ENCODE measurements at regions not wholly inside any gene's neighbourhood (a gene's known extent, or its start where the extent isn't known, plus 50 kb on each side); places are given as distances from the start of the nearest gene placed in this dataset.
"Not testable (repeated sequence)": the region's sequence is repeated elsewhere in the genome, so short reads cannot be mapped to it uniquely, and the experiment has no call there.

- Histone ChIP-seq H3K27ac (ENCODE audit: low read depth, low read length) (no peak overlapping the region), H3K9me3 (ENCODE audit: control insufficient read depth, insufficient read depth, low read depth, low read length) (peaks cover 40% of the 10 kb centered on the region)
Observed at GRCh38 chr5:44983006-44983405, 174.3 kb downstream of the MRPS30 start.

DNA sequence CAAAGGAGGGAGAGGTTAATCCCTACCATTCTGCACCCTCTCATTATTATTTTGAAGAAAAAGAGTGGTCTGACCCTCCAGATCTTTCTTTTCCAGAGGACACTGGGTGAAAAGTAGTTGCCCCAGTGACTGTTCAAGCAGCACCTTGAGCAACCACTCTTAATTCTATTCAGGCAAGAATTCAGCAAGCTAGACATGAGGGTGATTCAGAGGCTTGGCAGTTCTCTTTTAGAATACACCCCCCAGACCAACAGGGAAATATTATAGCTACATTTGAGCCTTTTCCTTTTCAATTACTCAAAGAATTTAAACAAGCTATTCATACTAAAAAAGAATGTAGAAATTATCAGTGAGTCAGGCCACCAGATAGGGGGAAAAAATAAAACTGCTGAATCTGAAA lies 178.3 kb downstream of the MRPS30 start:
- H3K27ac ChIP-seq (ENCODE audit: low read depth, low read length) = no peak overlapping the region
- no peaks in the 10 kb centered on the region for H3K4me1 ChIP-seq (ENCODE audit: control insufficient read depth, insufficient read depth, low read length)
- H3K36me3 ChIP-seq (ENCODE audit: control insufficient read depth, insufficient read depth, low read length) = no peaks in the 10 kb centered on the region
- H3K4me3 ChIP-seq (ENCODE audit: low read depth, low read length) = no peak overlapping the region
- H3K9ac ChIP-seq (ENCODE audit: low read length) = no peak overlapping the region
- H3K27me3 ChIP-seq (ENCODE audit: control insufficient read depth, insufficient read depth, low read length) = no peaks in the 10 kb centered on the region
- peaks cover 66% of the 10 kb centered on the region for H3K9me3 ChIP-seq (ENCODE audit: control insufficient read depth, insufficient read depth, low read depth, low read length)

More at GRCh38 chr5:44983006-44983405, 174.3 kb downstream of the MRPS30 start:
- Histone ChIP-seq H3K27me3 (ENCODE audit: control insufficient read depth, insufficient read depth, low read length) (no peaks in the 10 kb centered on the region), H3K4me3 (ENCODE audit: low read depth, low read length) (no peak overlapping the region), H3K36me3 (ENCODE audit: control insufficient read depth, insufficient read depth, low read length) (no peaks in the 10 kb centered on the region), H3K4me1 (ENCODE audit: control insufficient read depth, insufficient read depth, low read length) (no peaks in the 10 kb centered on the region), H3K9ac (ENCODE audit: low read length) (no peak overlapping the region)

GRCh38 chr5:44991693-44992092 lies 182.9 kb downstream of the MRPS30 start:
- Histone ChIP-seq H3K4me3 (ENCODE audit: low read depth, low read length) (no peak overlapping the region), H3K27me3 (ENCODE audit: control insufficient read depth, insufficient read depth, low read length) (no peaks in the 10 kb centered on the region), H3K27ac (ENCODE audit: low read depth, low read length) (no peak overlapping the region), H3K9me3 (ENCODE audit: control insufficient read depth, insufficient read depth, low read depth, low read length) (peaks cover 37% of the 10 kb centered on the region), H3K4me1 (ENCODE audit: control insufficient read depth, insufficient read depth, low read length) (no peaks in the 10 kb centered on the region), H3K36me3 (ENCODE audit: control insufficient read depth, insufficient read depth, low read length) (no peaks in the 10 kb centered on the region), H3K9ac (ENCODE audit: low read length) (no peak overlapping the region)

DNA sequence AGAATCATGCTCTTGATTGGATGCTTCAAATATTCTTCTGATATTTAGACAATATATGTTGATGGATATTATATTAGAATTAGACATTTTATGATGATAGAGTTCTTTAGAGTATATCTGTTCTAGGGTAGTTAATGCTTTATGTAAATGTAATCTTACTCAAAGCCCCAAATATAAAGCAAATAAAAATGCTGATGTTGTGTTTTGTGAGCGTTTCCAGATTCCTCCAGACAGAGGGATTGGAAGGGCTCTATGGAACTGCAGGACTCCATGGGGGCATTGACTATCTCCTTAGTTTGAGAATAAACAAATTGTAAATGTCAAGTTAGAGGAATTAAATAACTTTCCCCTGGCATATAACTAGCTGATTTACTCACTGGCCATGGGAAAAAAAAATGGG lies 184.5 kb downstream of the MRPS30 start:
- Histone ChIP-seq H3K4me1 (ENCODE audit: control insufficient read depth, insufficient read depth, low read length) (no peaks in the 10 kb centered on the region), H3K27me3 (ENCODE audit: control insufficient read depth, insufficient read depth, low read length) (no peaks in the 10 kb centered on the region), H3K9ac (ENCODE audit: low read length) (no peak overlapping the region), H3K27ac (ENCODE audit: low read depth, low read length) (no peak overlapping the region), H3K9me3 (ENCODE audit: control insufficient read depth, insufficient read depth, low read depth, low read length) (peaks cover 34% of the 10 kb centered on the region), H3K36me3 (ENCODE audit: control insufficient read depth, insufficient read depth, low read length) (no peaks in the 10 kb centered on the region), H3K4me3 (ENCODE audit: low read depth, low read length) (no peak overlapping the region)

- H3K36me3 ChIP-seq (ENCODE audit: control insufficient read depth, insufficient read depth, low read length) = no peaks in the 10 kb centered on the region
- H3K9ac ChIP-seq (ENCODE audit: low read length) = no peak overlapping the region
- H3K27me3 ChIP-seq (ENCODE audit: control insufficient read depth, insufficient read depth, low read length) = no peaks in the 10 kb centered on the region
- no peak overlapping the region for H3K27ac ChIP-seq (ENCODE audit: low read depth, low read length)
- no peak overlapping the region for H3K4me3 ChIP-seq (ENCODE audit: low read depth, low read length)
- no peaks in the 10 kb centered on the region for H3K4me1 ChIP-seq (ENCODE audit: control insufficient read depth, insufficient read depth, low read length)
- no peaks in the 10 kb centered on the region for H3K9me3 ChIP-seq (ENCODE audit: control insufficient read depth, insufficient read depth, low read depth, low read length)
Observed at GRCh38 chr5:44997506-44997905, 188.8 kb downstream of the MRPS30 start.

DNA sequence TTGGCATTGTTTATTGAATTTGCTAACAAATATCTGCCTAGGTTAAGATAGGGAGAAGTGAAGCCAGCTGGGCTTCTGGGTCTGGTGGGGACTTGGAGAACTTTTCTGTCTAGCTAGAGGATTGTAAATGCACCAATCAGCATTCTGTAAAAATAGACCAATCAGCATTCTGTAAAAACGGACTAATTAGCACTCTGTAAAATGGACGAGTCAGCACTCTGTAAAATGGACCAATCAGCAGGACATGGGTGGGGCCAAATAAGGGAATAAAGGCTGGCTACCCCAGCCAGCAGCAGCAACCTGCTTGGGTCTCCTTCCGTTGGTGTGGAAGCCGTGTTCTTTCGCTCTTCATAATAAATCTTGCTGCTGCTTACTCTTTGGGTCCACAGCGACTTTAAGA lies 198.4 kb downstream of the MRPS30 start:
- H3K27me3 ChIP-seq (ENCODE audit: control insufficient read depth, insufficient read depth, low read length); H3K27ac ChIP-seq (ENCODE audit: low read depth, low read length); H3K4me1 ChIP-seq (ENCODE audit: control insufficient read depth, insufficient read depth, low read length); H3K36me3 ChIP-seq (ENCODE audit: control insufficient read depth, insufficient read depth, low read length); H3K4me3 ChIP-seq (ENCODE audit: low read depth, low read length); H3K9ac ChIP-seq (ENCODE audit: low read length); H3K9me3 ChIP-seq (ENCODE audit: control insufficient read depth, insufficient read depth, low read depth, low read length): not testable (repeated sequence)

GRCh38 chr5:45017568-45017967 lies 208.8 kb downstream of the MRPS30 start:
- Histone ChIP-seq H3K4me3 (ENCODE audit: low read depth, low read length) (no peak overlapping the region), H3K9ac (ENCODE audit: low read length) (no peak overlapping the region), H3K27me3 (ENCODE audit: control insufficient read depth, insufficient read depth, low read length) (no peaks in the 10 kb centered on the region), H3K4me1 (ENCODE audit: control insufficient read depth, insufficient read depth, low read length) (no peaks in the 10 kb centered on the region), H3K27ac (ENCODE audit: low read depth, low read length) (no peak overlapping the region), H3K9me3 (ENCODE audit: control insufficient read depth, insufficient read depth, low read depth, low read length) (peaks cover 3% of the 10 kb centered on the region; the same call in 1 of the 2 replicates), H3K36me3 (ENCODE audit: control insufficient read depth, insufficient read depth, low read length) (no peaks in the 10 kb centered on the region)

- Histone ChIP-seq H3K9ac (ENCODE audit: low read length) (no peak overlapping the region), H3K36me3 (ENCODE audit: control insufficient read depth, insufficient read depth, low read length) (no peaks in the 10 kb centered on the region), H3K27me3 (ENCODE audit: control insufficient read depth, insufficient read depth, low read length) (no peaks in the 10 kb centered on the region), H3K4me3 (ENCODE audit: low read depth, low read length) (no peak overlapping the region), H3K27ac (ENCODE audit: low read depth, low read length) (no peak overlapping the region), H3K9me3 (ENCODE audit: control insufficient read depth, insufficient read depth, low read depth, low read length) (no peaks in the 10 kb centered on the region), H3K4me1 (ENCODE audit: control insufficient read depth, insufficient read depth, low read length) (no peaks in the 10 kb centered on the region)
Observed at GRCh38 chr5:45029553-45029952, 220.8 kb downstream of the MRPS30 start.

- Histone ChIP-seq H3K27me3 (ENCODE audit: control insufficient read depth, insufficient read depth, low read length) (no peaks in the 10 kb centered on the region), H3K4me3 (ENCODE audit: low read depth, low read length) (no peak overlapping the region), H3K36me3 (ENCODE audit: control insufficient read depth, insufficient read depth, low read length) (no peaks in the 10 kb centered on the region)
Observed at GRCh38 chr5:45035991-45036390, 227.2 kb downstream of the MRPS30 start.

DNA sequence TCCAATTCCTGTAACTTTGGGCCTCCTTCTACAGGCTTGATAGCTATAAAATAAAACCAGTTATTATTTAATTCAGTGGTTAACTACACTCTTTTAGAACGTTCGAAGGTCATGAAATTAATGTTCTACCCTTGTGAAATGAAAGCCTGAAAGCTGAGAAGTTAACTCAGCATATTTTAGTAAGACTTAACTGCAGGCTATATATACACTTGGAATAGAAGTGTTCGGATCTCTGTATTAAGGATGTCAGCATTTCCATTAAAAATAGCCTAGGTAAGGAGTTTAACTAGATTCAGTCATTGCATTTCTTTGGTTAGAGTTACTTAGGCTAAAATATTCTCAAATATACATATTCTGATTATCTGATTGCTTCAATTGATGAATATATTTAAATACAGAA lies 229.2 kb downstream of the MRPS30 start:
- no peak overlapping the region for H3K4me3 ChIP-seq (ENCODE audit: low read depth, low read length)
- no peak overlapping the region for H3K9ac ChIP-seq (ENCODE audit: low read length)
- peaks cover 4% of the 10 kb centered on the region; the same call in 1 of the 2 replicates for H3K4me1 ChIP-seq (ENCODE audit: control insufficient read depth, insufficient read depth, low read length)
- no peaks in the 10 kb centered on the region for H3K27me3 ChIP-seq (ENCODE audit: control insufficient read depth, insufficient read depth, low read length)
- no peak overlapping the region for H3K27ac ChIP-seq (ENCODE audit: low read depth, low read length)
- no peaks in the 10 kb centered on the region for H3K9me3 ChIP-seq (ENCODE audit: control insufficient read depth, insufficient read depth, low read depth, low read length)
- no peaks in the 10 kb centered on the region for H3K36me3 ChIP-seq (ENCODE audit: control insufficient read depth, insufficient read depth, low read length)

More at GRCh38 chr5:45035991-45036390, 227.2 kb downstream of the MRPS30 start:
- Histone ChIP-seq H3K9me3 (ENCODE audit: control insufficient read depth, insufficient read depth, low read depth, low read length) (no peaks in the 10 kb centered on the region), H3K27ac (ENCODE audit: low read depth, low read length) (no peak overlapping the region), H3K9ac (ENCODE audit: low read length) (no peak overlapping the region), H3K4me1 (ENCODE audit: control insufficient read depth, insufficient read depth, low read length) (peaks cover 4% of the 10 kb centered on the region; the same call in 1 of the 2 replicates)

- Histone ChIP-seq H3K4me1 (ENCODE audit: control insufficient read depth, insufficient read depth, low read length) (peaks cover 4% of the 10 kb centered on the region; the same call in 1 of the 2 replicates), H3K36me3 (ENCODE audit: control insufficient read depth, insufficient read depth, low read length) (no peaks in the 10 kb centered on the region), H3K9ac (ENCODE audit: low read length) (no peak overlapping the region)
Observed at GRCh38 chr5:45038366-45038987, 229.7 kb downstream of the MRPS30 start.

More at GRCh38 chr5:45038366-45038987, 229.7 kb downstream of the MRPS30 start:
- H3K4me3 ChIP-seq (ENCODE audit: low read depth, low read length) = no peak overlapping the region
- H3K27ac ChIP-seq (ENCODE audit: low read depth, low read length) = no peak overlapping the region
- H3K9me3 ChIP-seq (ENCODE audit: control insufficient read depth, insufficient read depth, low read depth, low read length) = no peaks in the 10 kb centered on the region
- no peaks in the 10 kb centered on the region for H3K27me3 ChIP-seq (ENCODE audit: control insufficient read depth, insufficient read depth, low read length)

All from HUES6 (cell line).